Ishikawa (cell line): ENCODE measurements at regions not wholly inside any gene's neighbourhood (a gene's known extent, or its start where the extent isn't known, plus 50 kb on each side); places are given as distances from the start of the nearest gene placed in this dataset.

Source experiments
- CEBPB ChIP-seq: IDR thresholded peaks from 2 replicates; pipeline ENCODE4 v1.6.1; 2012
- CREB1 ChIP-seq: IDR thresholded peaks from 2 replicates; pipeline ENCODE4 v1.6.1; 2012; ENCODE audit warnings: low read depth
- EGR1 ChIP-seq: IDR thresholded peaks from 2 replicates; pipeline ENCODE4 v1.6.1; 2012
- EP300 ChIP-seq: IDR thresholded peaks from 2 replicates; pipeline ENCODE4 v1.6.1; 2012; ENCODE audit warnings: borderline replicate concordance
- FOXM1 ChIP-seq: IDR thresholded peaks from 2 replicates; pipeline ENCODE4 v1.6.1; 2012; ENCODE audit warnings: low read depth, borderline replicate concordance
- MAX ChIP-seq: IDR thresholded peaks from 2 replicates; pipeline ENCODE4 v1.6.1; 2012
- NFIC ChIP-seq: IDR thresholded peaks from 2 replicates; pipeline ENCODE4 v1.6.1; 2012
- RAD21 ChIP-seq: IDR thresholded peaks from 2 replicates; pipeline ENCODE4 v1.6.1; 2012; ENCODE audit warnings: low read depth
- REST ChIP-seq: IDR thresholded peaks from 2 replicates; pipeline ENCODE4 v1.6.1; 2012; ENCODE audit warnings: low read depth, mild to moderate bottlenecking
- TAF1 ChIP-seq: IDR thresholded peaks from 2 replicates; pipeline ENCODE4 v1.6.1; 2012; ENCODE audit warnings: low read depth, mild to moderate bottlenecking
- TCF12 ChIP-seq: IDR thresholded peaks from 2 replicates; pipeline ENCODE4 v1.6.1; 2012; ENCODE audit warnings: low read depth
- TEAD4 ChIP-seq: IDR thresholded peaks from 2 replicates; pipeline ENCODE4 v1.6.1; 2012
- USF1 ChIP-seq: IDR thresholded peaks from 2 replicates; pipeline ENCODE4 v1.6.1; 2012
- YY1 ChIP-seq: IDR thresholded peaks from 2 replicates; pipeline ENCODE4 v1.6.1; 2012; ENCODE audit warnings: low read depth
- ZBTB7A ChIP-seq: IDR thresholded peaks from 2 replicates; pipeline ENCODE4 v1.6.1; 2012; ENCODE audit warnings: low read depth

- TF ChIP-seq USF1 (no peak), EGR1 (no peak), CEBPB (no peak), ZBTB7A (no peak), CREB1 (no peak), NFIC (no peak), MAX (no peak), FOXM1 (no peak), TCF12 (no peak)
Measured at GRCh38 chr5:89417515-89417914, 534.5 kb upstream of the MEF2C start.

GRCh38 chr5:89411891-89412290, 528.9 kb upstream of the MEF2C start:
- no peak for TF ChIP-seq USF1
- no peak for TF ChIP-seq MAX
- TF ChIP-seq TAF1: no peak
- TF ChIP-seq NFIC: no peak
- TF ChIP-seq CREB1: no peak
- no peak for TF ChIP-seq ZBTB7A
- TF ChIP-seq EP300: no peak
- no peak for TF ChIP-seq FOXM1

- no peak for TF ChIP-seq TAF1
- TF ChIP-seq ZBTB7A: no peak
- TF ChIP-seq CREB1: no peak
- TF ChIP-seq FOXM1: no peak
Measured at GRCh38 chr5:89407054-89407453, 524.1 kb upstream of the MEF2C start.

- TF ChIP-seq USF1 (no peak), YY1 (no peak), ZBTB7A (no peak), FOXM1 (no peak), RAD21 (no peak), TEAD4 (no peak), CREB1 (no peak), NFIC (no peak), TAF1 (no peak)
Measured at GRCh38 chr5:89401659-89402058, 518.7 kb upstream of the MEF2C start.

- TF ChIP-seq EGR1 (no peak), TAF1 (no peak), MAX (no peak), FOXM1 (no peak), NFIC (no peak), TCF12 (no peak), CREB1 (no peak), EP300 (no peak), ZBTB7A (no peak), RAD21 (no peak), TEAD4 (no peak), YY1 (no peak), REST (no peak), CEBPB (no peak), USF1 (no peak)
Measured at GRCh38 chr5:89401012-89401411, 518.0 kb upstream of the MEF2C start.

- no peak for TF ChIP-seq CEBPB
Measured at GRCh38 chr5:89399548-89399947, 516.6 kb upstream of the MEF2C start.

GRCh38 chr5:89397096-89397495, 514.1 kb upstream of the MEF2C start:
- TF ChIP-seq ZBTB7A (no peak), YY1 (no peak), REST (no peak), TCF12 (no peak), CEBPB (no peak), EGR1 (no peak), TAF1 (no peak), CREB1 (no peak), NFIC (no peak), TEAD4 (no peak), MAX (no peak), RAD21 (no peak), FOXM1 (no peak), EP300 (no peak), USF1 (no peak)
